ENCODE measurements at regions not wholly inside any gene's neighbourhood (a gene's known extent, or its start where the extent isn't known, plus 50 kb on each side); places are given as distances from the start of the nearest gene placed in this dataset.

DNA sequence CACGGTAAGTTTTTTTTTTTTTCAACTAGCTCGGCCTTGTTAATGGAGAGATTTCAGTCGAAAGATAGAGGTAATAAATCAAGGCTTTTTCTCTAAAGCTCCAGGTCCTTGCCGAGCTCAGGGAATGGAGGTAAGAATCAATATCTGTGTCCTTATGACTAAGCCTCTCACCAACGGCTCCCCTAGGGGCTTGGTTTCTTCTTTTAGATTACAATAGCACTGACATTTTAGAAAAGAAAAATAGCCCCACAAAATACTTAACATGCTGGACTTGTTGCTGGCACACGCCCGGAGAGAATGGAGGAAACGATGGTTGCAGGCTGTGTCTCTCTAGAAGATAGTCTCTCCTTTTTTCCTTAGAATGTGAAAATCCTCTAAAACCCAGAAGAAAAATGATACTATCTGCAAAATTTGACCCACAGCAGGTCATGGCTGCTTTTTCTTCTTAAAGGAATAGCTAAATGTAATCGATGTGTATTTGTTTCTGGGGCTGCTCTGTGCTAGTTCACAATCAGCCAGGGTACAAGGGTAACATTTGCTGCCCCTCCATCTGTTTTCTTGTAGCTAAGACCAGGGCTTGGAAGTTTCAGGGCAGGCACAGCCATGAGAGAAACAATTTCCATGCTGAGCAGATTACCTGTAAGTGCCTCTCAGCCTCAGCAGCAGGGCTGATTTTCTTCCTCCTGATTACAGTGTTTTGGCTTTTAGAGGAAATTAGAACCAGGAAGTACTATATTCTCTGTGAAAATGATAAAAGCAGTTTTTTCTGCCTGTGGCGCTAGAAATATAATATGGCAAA, 86.2 kb upstream of the GNG12 start:
- intact Hi-C loops (cut with micrococcal nuclease), result no loop called here
- DNase-seq (ENCODE audit: unreplicated experiment), result no peak
- Mint-ChIP-seq H3K36me3 (ENCODE audit: insufficient read depth, unreplicated experiment) (no peaks in the 10 kb centered on the region), H3K9me3 (ENCODE audit: unreplicated experiment) (no peaks in the 10 kb centered on the region), H3K27ac (ENCODE audit: low read depth, unreplicated experiment) (no peak overlapping the region), H3K4me3 (ENCODE audit: unreplicated experiment) (no peak overlapping the region), H3K4me1 (ENCODE audit: insufficient read depth, unreplicated experiment) (peaks cover 5% of the 10 kb centered on the region), H3K27me3 (ENCODE audit: insufficient read depth, unreplicated experiment) (no peaks in the 10 kb centered on the region)
- CTCF ChIA-PET, result no interaction called here
- TF ChIP-seq, protein P1, sequence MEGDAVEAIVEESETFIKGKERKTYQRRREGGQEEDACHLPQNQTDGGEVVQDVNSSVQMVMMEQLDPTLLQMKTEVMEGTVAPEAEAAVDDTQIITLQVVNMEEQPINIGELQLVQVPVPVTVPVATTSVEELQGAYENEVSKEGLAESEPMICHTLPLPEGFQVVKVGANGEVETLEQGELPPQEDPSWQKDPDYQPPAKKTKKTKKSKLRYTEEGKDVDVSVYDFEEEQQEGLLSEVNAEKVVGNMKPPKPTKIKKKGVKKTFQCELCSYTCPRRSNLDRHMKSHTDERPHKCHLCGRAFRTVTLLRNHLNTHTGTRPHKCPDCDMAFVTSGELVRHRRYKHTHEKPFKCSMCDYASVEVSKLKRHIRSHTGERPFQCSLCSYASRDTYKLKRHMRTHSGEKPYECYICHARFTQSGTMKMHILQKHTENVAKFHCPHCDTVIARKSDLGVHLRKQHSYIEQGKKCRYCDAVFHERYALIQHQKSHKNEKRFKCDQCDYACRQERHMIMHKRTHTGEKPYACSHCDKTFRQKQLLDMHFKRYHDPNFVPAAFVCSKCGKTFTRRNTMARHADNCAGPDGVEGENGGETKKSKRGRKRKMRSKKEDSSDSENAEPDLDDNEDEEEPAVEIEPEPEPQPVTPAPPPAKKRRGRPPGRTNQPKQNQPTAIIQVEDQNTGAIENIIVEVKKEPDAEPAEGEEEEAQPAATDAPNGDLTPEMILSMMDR (IDR thresholded peaks at IDR 0.05; ENCODE audit: unreplicated experiment), result no peak
- no TSS peak for BruUV-seq (replicated peaks)
- POLR2A ChIA-PET, result no interaction called here

DNA sequence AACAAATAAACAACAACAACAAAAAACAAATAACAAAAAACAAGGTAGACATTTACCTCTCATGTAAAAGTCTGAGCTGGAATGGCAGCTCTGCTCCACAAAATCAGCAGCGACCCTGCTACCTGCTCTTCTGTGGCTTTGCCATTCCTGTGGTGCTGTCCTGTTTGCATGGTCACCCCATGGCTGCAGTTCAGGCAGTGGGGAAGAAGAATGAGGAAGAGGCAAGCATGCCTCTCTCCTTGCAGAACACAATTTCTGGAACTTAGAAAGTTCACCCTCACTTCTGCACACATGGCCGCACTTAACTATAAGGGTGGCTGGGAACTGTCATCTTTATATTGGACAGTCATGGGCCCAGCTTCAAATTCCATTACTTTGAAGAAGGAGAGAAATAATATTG, 84.8 kb upstream of the GNG12 start:
- ChIA-PET CTCF (no interaction called here), POLR2A (no interaction called here)
- no TSS peak for BruUV-seq (replicated peaks)
- H3K9me3 Mint-ChIP-seq (ENCODE audit: unreplicated experiment), result no peaks in the 10 kb centered on the region
- no peaks in the 10 kb centered on the region for H3K27me3 Mint-ChIP-seq (ENCODE audit: insufficient read depth, unreplicated experiment)
- intact Hi-C loops (cut with micrococcal nuclease), result no loop called here
- peaks cover 5% of the 10 kb centered on the region for H3K4me1 Mint-ChIP-seq (ENCODE audit: insufficient read depth, unreplicated experiment)
- no peak overlapping the region for H3K27ac Mint-ChIP-seq (ENCODE audit: low read depth, unreplicated experiment)
- TF ChIP-seq, protein P1 (IDR thresholded peaks at IDR 0.05; ENCODE audit: unreplicated experiment), result no peak
- H3K4me3 Mint-ChIP-seq (ENCODE audit: unreplicated experiment), result no peak overlapping the region
- DNase-seq (ENCODE audit: unreplicated experiment), result no peak
- H3K36me3 Mint-ChIP-seq (ENCODE audit: insufficient read depth, unreplicated experiment), result no peaks in the 10 kb centered on the region

DNA sequence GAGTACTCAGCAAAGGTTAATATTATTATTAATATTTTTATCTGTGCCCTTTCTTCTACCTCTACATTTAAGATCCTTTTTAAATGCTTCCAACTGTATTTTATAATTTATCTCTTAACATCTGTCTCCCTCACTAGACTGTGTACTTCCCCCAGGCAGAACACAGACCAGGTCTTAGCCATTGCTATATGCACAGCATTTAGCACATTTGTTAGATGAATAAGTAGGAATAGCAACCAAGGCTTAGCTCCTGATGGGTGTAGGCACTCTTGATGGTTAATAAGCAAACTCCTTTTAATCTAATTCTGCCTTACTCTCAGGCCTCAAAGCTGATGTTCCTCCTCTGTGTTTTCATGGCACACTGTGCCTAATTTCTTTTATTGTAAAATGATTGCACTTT, 83.7 kb upstream of the GNG12 start:
- DNase-seq (ENCODE audit: unreplicated experiment), result no peak
- no peak overlapping the region for H3K27ac Mint-ChIP-seq (ENCODE audit: low read depth, unreplicated experiment)
- H3K36me3 Mint-ChIP-seq (ENCODE audit: insufficient read depth, unreplicated experiment), result no peaks in the 10 kb centered on the region
- peaks cover 3% of the 10 kb centered on the region for H3K4me1 Mint-ChIP-seq (ENCODE audit: insufficient read depth, unreplicated experiment)
- H3K4me3 Mint-ChIP-seq (ENCODE audit: unreplicated experiment), result no peak overlapping the region
- TF ChIP-seq, protein P1 (IDR thresholded peaks at IDR 0.05; ENCODE audit: unreplicated experiment), result no peak
- intact Hi-C loops (cut with micrococcal nuclease), result no loop called here
- POLR2A ChIA-PET, result no interaction called here
- CTCF ChIA-PET, result no interaction called here
- BruUV-seq (replicated peaks), result no TSS peak
- H3K27me3 Mint-ChIP-seq (ENCODE audit: insufficient read depth, unreplicated experiment), result no peaks in the 10 kb centered on the region
- no peaks in the 10 kb centered on the region for H3K9me3 Mint-ChIP-seq (ENCODE audit: unreplicated experiment)

DNA sequence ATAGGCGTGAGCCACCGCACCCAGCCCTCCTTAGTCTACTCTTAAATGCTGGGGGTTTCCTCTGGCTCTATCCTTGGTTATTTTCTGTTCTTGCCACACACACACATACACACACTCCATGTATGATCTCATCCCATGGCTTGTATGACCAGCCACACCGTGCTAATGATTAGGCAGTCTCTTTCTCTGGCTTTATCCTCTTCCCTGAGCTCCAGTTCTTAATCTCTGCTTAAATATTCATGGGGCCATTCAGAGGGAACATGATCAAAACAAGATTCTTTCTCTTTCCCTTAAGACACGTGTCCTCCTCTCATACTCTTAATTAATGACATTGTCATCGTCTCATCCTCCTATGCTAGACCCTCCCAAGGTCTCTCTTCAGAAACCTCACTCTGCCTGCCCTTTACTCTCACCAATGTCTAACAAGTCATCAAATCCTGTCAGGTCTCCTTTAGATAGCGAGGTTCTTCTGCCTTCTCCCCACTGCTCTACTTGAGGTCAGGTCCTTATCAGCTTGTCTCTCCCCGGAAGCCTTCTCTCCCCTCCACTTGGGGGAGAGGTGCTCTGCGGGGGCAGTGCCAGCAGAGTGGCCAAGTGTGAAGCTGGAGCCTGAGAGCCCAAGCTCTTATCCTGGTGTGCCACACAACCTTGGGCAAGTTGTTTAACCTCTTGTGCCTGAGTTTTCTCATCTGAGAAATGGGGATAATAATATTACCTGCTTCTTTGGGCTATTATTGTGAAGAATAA, 83.0 kb upstream of the GNG12 start:
- intact Hi-C loops (cut with micrococcal nuclease), result no loop called here
- Mint-ChIP-seq H3K9me3 (ENCODE audit: unreplicated experiment) (no peaks in the 10 kb centered on the region), H3K27ac (ENCODE audit: low read depth, unreplicated experiment) (no peak overlapping the region), H3K36me3 (ENCODE audit: insufficient read depth, unreplicated experiment) (no peaks in the 10 kb centered on the region), H3K4me1 (ENCODE audit: insufficient read depth, unreplicated experiment) (no peaks in the 10 kb centered on the region), H3K27me3 (ENCODE audit: insufficient read depth, unreplicated experiment) (no peaks in the 10 kb centered on the region), H3K4me3 (ENCODE audit: unreplicated experiment) (no peak overlapping the region)
- TF ChIP-seq, protein P1 (IDR thresholded peaks at IDR 0.05; ENCODE audit: unreplicated experiment), result no peak
- BruUV-seq (replicated peaks), result no TSS peak
- no peak for DNase-seq (ENCODE audit: unreplicated experiment)
- ChIA-PET CTCF (interaction anchor here (0.6 kb wide), 1 partner anchor 465 kb away, joined by 3 read pairs; no protein-coding TSS in a partner anchor), POLR2A (interaction anchor here (1.1 kb wide), 1 partner anchor 70 kb away, joined by 3 read pairs; no protein-coding TSS in a partner anchor)

All from MCF 10A (cell line).